ENCODE measurements at regions not wholly inside any gene's neighbourhood (a gene's known extent, or its start where the extent isn't known, plus 50 kb on each side); places are given as distances from the start of the nearest gene placed in this dataset.

DNA sequence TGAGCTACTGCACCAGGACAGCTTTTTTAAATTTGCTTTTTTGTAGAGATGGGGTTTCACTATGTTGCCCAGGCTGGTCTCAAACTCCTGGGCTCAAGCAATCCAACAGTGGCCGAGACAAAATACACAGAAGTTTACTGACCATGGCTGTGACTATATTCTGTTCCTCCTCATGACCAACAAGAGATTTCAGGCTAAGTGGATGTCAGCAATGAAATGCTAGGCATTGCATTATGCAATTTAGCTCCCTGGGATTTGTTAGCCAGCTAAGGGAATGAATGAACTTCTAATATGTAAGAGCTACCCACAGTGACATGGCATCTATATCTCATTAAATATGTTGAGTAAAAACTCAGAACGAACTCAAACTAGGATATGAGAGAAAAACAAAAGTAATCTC lies 81.9 kb upstream of the MBOAT2 start:
- DNase-seq, result no peak
- intact Hi-C loops (cut with micrococcal nuclease), result no loop called here
- no peaks in the 10 kb centered on the region for H3K27me3 Mint-ChIP-seq
- no peaks in the 10 kb centered on the region for H3K36me3 Mint-ChIP-seq
- peaks cover 9% of the 10 kb centered on the region for H3K9me3 Mint-ChIP-seq
- ChIA-PET POLR2A (no interaction called here), CTCF (no interaction called here)
- no peak overlapping the region for H3K4me3 Mint-ChIP-seq
- no peaks in the 10 kb centered on the region for H3K4me1 Mint-ChIP-seq (ENCODE audit: low read depth)
- no peak overlapping the region for H3K27ac Mint-ChIP-seq

DNA sequence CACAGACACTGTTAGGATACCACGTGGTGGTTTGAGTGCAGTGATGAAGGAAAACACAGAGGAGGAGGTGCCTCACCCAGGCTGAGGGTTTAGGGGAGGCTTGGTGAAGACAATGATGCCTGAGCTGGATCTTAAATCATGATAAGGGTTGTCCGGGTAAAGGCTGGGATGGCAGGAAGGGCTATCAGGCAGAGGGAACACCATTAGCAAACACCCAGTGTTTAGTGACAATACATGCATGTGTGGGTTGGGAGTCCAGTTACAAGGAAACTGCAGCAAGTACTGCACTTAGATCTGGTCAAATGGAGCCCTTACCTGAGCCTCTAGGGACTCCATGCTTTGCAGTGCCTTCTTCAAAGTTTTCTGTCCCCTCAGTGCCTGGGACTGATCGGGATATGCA lies 79.8 kb upstream of the MBOAT2 start:
- POLR2A ChIA-PET, result no interaction called here
- H3K36me3 Mint-ChIP-seq, result no peaks in the 10 kb centered on the region
- H3K4me1 Mint-ChIP-seq (ENCODE audit: low read depth), result no peaks in the 10 kb centered on the region
- peaks cover 2% of the 10 kb centered on the region for H3K27me3 Mint-ChIP-seq
- CTCF ChIA-PET, result no interaction called here
- no peak overlapping the region for H3K4me3 Mint-ChIP-seq
- peaks cover 9% of the 10 kb centered on the region for H3K9me3 Mint-ChIP-seq
- DNase-seq, result no peak
- intact Hi-C loops (cut with micrococcal nuclease), result no loop called here
- no peak overlapping the region for H3K27ac Mint-ChIP-seq

DNA sequence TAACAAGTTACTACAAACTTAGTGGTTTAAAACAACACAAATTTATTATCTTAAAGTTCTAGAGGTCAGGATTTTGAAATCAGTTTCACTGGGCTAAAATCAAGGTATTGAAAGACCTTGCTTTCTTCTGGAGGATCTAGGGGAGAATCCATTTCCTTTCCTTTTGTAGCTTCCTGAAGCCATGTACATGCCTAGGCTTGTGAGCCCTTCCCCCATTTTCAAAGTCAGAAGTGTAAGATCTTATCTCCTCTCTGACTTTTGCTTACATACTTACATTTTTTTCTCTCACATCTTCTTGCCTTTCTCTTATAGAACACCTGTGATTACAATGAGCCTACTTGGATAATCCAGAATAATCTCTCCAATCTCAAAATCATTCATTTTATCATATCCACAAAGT lies 78.7 kb upstream of the MBOAT2 start:
- POLR2A ChIA-PET, result no interaction called here
- intact Hi-C loops (cut with micrococcal nuclease), result no loop called here
- DNase-seq, result no peak
- CTCF ChIA-PET, result interaction anchor here (0.9 kb wide), 1 partner anchor 11 kb away, joined by 3 read pairs; no protein-coding TSS in a partner anchor
- H3K9me3 Mint-ChIP-seq, result peaks cover 9% of the 10 kb centered on the region
- H3K4me1 Mint-ChIP-seq (ENCODE audit: low read depth), result no peaks in the 10 kb centered on the region
- H3K27ac Mint-ChIP-seq, result no peak overlapping the region
- no peak overlapping the region for H3K4me3 Mint-ChIP-seq
- peaks cover 5% of the 10 kb centered on the region for H3K27me3 Mint-ChIP-seq
- no peaks in the 10 kb centered on the region for H3K36me3 Mint-ChIP-seq

DNA sequence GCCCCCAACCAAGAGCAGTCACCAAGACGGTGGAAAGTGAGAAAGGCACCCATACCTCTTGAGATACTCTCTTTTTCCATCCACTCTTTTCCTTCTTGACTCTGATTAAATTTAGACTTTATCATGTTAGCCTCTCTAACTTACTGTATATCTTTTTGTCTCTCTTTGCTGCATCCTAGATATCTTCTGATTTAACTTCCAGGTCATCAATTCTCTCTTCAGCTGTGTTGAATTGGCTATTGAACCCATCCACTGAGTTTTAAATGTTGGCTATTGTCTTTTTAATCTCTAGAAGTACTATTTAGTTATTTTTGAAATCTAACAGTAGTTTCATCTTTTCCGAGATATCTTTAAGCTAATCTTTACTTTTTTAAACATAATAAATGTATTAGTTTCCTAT lies 78.3 kb upstream of the MBOAT2 start:
- ChIA-PET POLR2A (no interaction called here), CTCF (interaction anchor here (0.6 to 0.9 kb wide), 2 partner anchors 11 to 338 kb away, joined by 3 read pairs; no protein-coding TSS in a partner anchor)
- no peaks in the 10 kb centered on the region for H3K4me1 Mint-ChIP-seq (ENCODE audit: low read depth)
- DNase-seq, result no peak
- H3K27ac Mint-ChIP-seq, result no peak overlapping the region
- H3K27me3 Mint-ChIP-seq, result peaks cover 5% of the 10 kb centered on the region
- no peaks in the 10 kb centered on the region for H3K36me3 Mint-ChIP-seq
- intact Hi-C loops (cut with micrococcal nuclease), result no loop called here
- no peak overlapping the region for H3K4me3 Mint-ChIP-seq
- peaks cover 9% of the 10 kb centered on the region for H3K9me3 Mint-ChIP-seq

DNA sequence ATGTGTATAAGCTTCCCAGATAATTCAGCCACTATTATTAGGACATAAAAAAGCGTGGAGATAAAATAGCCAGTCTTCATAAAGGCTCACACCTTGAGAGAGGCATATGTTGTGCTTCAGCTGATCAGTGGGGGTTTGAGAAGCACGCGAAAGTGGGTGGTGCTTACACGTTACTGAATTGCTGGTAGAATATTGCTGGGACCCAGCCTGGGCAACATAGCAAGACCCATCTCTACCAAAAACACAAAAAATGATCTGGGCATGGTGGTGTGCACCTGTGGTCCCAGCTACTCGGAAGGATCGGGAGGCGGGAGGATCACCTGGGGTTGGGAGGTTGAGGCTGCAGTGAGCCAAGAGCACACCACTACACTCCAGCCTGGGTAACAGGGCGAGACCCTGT lies 74.9 kb upstream of the MBOAT2 start:
- DNase-seq, result no peak
- H3K27me3 Mint-ChIP-seq, result peaks cover 5% of the 10 kb centered on the region
- POLR2A ChIA-PET, result no interaction called here
- CTCF ChIA-PET, result no interaction called here
- H3K4me3 Mint-ChIP-seq, result no peak overlapping the region
- intact Hi-C loops (cut with micrococcal nuclease), result no loop called here
- H3K4me1 Mint-ChIP-seq (ENCODE audit: low read depth), result no peaks in the 10 kb centered on the region
- no peak overlapping the region for H3K27ac Mint-ChIP-seq
- H3K36me3 Mint-ChIP-seq, result no peaks in the 10 kb centered on the region
- peaks cover 9% of the 10 kb centered on the region for H3K9me3 Mint-ChIP-seq

DNA sequence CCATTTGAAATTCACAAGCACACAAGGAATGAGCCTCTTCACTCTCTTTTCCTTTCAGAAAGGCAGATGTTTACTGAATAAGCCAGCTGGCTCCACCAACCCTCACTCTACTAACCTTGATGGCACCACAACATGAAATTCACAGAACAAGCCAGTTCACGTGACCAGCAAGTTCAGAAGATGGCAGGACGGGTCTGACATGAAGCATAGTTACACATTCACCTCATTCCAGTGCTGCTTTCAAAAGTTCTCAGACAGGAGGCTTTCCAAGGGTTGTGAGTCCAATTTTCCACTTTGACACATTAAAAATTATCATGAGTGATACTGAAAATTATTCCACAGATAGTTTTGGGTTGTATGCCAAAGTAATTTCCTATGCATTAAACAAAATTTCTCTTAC lies 74.2 kb upstream of the MBOAT2 start:
- ChIA-PET POLR2A (no interaction called here), CTCF (no interaction called here)
- intact Hi-C loops (cut with micrococcal nuclease), result no loop called here
- no peak for DNase-seq
- peaks cover 9% of the 10 kb centered on the region for H3K9me3 Mint-ChIP-seq
- no peaks in the 10 kb centered on the region for H3K36me3 Mint-ChIP-seq
- H3K27ac Mint-ChIP-seq, result no peak overlapping the region
- no peak overlapping the region for H3K4me3 Mint-ChIP-seq
- H3K4me1 Mint-ChIP-seq (ENCODE audit: low read depth), result no peaks in the 10 kb centered on the region
- peaks cover 7% of the 10 kb centered on the region for H3K27me3 Mint-ChIP-seq

DNA sequence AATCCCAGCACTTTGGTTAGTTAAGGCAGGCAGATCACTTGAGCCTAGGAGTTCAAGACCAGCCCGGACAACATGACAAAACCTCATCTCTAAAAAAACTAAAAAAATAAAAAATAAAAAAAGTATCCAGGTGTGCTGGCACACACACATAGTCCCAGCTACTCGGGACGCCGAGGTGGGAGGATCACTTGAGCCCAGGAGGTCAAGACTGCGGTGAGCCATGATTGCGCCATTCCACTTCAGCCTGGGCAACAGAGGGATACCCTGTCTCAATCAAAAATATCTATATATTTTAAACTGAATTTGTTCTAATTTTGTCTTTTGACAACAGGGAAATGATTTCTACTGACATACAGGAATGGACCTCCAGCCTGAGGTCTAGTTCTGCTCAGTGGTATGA lies 73.3 kb upstream of the MBOAT2 start:
- no peaks in the 10 kb centered on the region for H3K36me3 Mint-ChIP-seq
- no peaks in the 10 kb centered on the region for H3K4me1 Mint-ChIP-seq (ENCODE audit: low read depth)
- ChIA-PET POLR2A (no interaction called here), CTCF (no interaction called here)
- H3K4me3 Mint-ChIP-seq, result no peak overlapping the region
- DNase-seq, result no peak
- intact Hi-C loops (cut with micrococcal nuclease), result no loop called here
- no peak overlapping the region for H3K27ac Mint-ChIP-seq
- peaks cover 7% of the 10 kb centered on the region for H3K27me3 Mint-ChIP-seq
- peaks cover 5% of the 10 kb centered on the region for H3K9me3 Mint-ChIP-seq

DNA sequence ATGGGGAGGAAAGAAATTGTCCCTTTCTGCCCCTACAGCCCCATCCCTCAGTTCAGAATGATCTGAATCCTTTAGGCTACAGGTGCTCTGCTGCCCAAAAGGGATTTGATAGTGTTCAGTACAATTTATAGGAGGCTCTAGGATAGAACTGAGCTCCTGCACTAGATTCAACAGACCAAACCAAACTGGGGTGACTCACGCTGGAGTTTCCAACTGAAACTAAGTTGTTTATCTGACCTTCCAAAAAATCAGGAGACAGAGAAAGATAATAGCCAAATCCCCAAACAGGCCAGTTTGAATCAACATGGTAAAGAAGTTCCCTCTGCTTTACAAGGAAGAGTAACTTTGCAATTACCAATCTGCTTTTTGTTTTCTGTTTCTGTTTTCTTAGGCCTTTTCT lies 72.7 kb upstream of the MBOAT2 start:
- intact Hi-C loops (cut with micrococcal nuclease), result no loop called here
- Mint-ChIP-seq H3K4me1 (ENCODE audit: low read depth) (no peaks in the 10 kb centered on the region), H3K9me3 (no peaks in the 10 kb centered on the region), H3K27me3 (peaks cover 7% of the 10 kb centered on the region), H3K4me3 (no peak overlapping the region), H3K27ac (no peak overlapping the region), H3K36me3 (no peaks in the 10 kb centered on the region)
- DNase-seq, result no peak
- ChIA-PET CTCF (no interaction called here), POLR2A (no interaction called here)

DNA sequence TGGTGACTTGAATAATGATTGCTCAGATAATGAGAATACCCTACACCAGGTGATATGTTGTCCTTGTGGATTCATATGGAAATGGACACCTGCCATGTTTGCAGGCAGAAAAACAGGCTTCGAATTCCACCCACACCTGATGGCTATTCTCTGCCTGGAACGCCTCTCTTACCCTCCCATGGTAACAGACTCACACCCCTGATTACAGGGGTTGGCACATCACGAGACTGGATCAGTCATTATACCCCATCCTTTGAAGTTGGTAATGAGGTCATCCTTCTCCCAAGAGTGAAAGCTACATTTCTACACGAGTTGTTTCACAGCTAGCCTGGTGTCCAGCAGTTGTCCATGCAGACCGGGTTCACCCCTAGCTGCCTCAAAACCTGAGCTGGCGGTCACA lies 71.4 kb upstream of the MBOAT2 start:
- Mint-ChIP-seq H3K27me3 (peaks cover 12% of the 10 kb centered on the region), H3K4me1 (ENCODE audit: low read depth) (no peaks in the 10 kb centered on the region), H3K4me3 (no peak overlapping the region), H3K9me3 (no peaks in the 10 kb centered on the region), H3K36me3 (no peaks in the 10 kb centered on the region), H3K27ac (no peak overlapping the region)
- intact Hi-C loops (cut with micrococcal nuclease), result no loop called here
- DNase-seq, result no peak
- CTCF ChIA-PET, result no interaction called here
- POLR2A ChIA-PET, result no interaction called here

DNA sequence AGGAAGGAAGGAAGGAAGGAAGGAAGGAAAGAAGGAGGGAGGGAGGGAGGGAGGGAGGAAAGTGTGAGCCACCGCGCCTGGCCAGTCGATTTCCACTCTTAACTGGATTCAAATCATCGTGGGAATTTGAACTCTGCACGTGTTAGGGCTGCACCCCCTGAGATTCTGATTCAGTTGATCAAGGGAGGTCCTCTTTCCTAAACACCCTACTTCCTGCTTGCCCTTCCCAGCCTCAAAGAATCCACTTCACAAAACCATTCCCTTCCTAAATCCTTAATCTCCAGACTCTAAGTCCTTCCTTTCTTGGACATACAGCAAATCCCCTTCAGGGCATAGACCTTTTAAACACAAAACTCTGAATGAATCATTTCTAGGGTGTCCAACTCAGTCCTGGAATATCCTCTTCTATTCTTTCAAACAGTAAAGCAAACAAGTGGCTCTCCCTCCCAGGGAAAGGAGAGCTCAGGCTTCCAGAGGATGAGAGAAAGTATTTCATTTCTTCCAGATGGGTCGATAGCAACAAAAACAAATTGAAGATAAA lies 68.2 kb upstream of the MBOAT2 start:
- Mint-ChIP-seq H3K36me3 (no peaks in the 10 kb centered on the region), H3K27me3 (peaks cover 17% of the 10 kb centered on the region), H3K4me1 (ENCODE audit: low read depth) (no peaks in the 10 kb centered on the region), H3K9me3 (peaks cover 11% of the 10 kb centered on the region), H3K4me3 (no peak overlapping the region), H3K27ac (no peak overlapping the region)
- DNase-seq, result no peak
- CTCF ChIA-PET, result no interaction called here
- POLR2A ChIA-PET, result no interaction called here
- intact Hi-C loops (cut with micrococcal nuclease), result loop anchor here (1.0 kb wide), 1 partner anchor 13 kb away; no protein-coding TSS in a partner anchor

DNA sequence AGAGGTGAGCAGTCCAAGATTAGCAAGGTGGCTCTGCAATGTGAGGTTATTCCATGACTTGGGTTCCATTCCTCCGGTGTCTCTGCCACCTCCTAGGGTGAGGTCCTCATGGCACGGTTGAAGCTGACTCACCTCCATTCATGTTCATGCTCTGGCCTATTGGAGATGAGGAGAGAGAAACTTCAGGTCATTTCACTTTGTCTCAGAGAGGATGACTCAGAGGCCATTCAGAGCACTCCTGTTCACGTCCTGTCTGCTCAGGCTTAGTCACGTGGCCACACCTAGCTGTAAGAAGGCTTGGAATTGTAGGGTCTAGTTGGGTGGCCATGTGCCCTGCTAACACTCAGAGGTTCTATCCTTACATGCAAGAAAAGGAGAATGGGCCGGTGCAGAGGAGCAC lies 67.5 kb upstream of the MBOAT2 start:
- intact Hi-C loops (cut with micrococcal nuclease), result no loop called here
- Mint-ChIP-seq H3K27me3 (peaks cover 17% of the 10 kb centered on the region), H3K4me1 (ENCODE audit: low read depth) (no peaks in the 10 kb centered on the region), H3K27ac (no peak overlapping the region), H3K4me3 (no peak overlapping the region), H3K9me3 (peaks cover 17% of the 10 kb centered on the region), H3K36me3 (no peaks in the 10 kb centered on the region)
- POLR2A ChIA-PET, result no interaction called here
- peak; percentile 38 for DNase-seq
- CTCF ChIA-PET, result no interaction called here

DNA sequence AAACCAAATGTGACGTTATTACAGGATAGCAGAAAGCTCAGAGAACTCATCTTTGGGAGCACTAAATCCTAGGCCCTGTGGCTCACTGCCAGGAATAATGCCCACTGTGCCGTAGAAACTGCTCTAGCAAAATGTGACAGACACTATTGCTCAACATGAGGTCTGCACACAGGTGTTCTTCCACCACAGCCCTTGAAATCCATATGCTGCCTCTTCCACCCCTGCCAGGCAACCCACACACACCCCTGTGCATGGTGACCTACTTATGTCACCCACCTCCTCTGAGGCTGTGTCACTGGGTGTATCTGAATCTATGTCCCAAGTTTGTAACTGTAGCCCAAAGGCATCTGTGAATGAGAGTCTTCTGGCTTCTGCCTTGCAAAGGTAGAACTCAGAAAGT lies 66.1 kb upstream of the MBOAT2 start:
- POLR2A ChIA-PET, result interaction anchor here (0.6 kb wide), 1 partner anchor 213 kb away, joined by 3 read pairs; no protein-coding TSS in a partner anchor

DNA sequence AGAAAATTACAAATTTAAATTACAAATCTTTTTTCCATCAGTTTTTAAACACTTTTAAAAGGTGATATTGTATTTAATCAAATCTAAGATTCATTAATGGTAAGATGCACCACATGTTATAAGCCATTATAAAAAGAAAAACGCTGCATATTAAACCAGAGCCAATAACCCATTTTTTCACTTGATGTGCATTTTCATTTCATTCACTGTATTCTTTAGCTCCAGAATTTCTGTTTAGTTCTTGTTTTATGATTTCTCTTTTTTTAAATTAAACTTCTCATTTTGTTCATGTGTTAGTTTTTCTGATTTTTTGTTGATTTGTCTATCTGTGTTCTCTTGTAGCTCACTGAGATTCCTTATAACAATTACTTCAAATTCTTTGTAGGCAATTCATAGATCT lies 62.4 kb upstream of the MBOAT2 start:
- ChIA-PET CTCF (no interaction called here), POLR2A (no interaction called here)
- no peaks in the 10 kb centered on the region for H3K4me1 Mint-ChIP-seq (ENCODE audit: low read depth)
- DNase-seq, result no peak
- no peak overlapping the region for H3K27ac Mint-ChIP-seq
- no peak overlapping the region for H3K4me3 Mint-ChIP-seq
- intact Hi-C loops (cut with micrococcal nuclease), result no loop called here
- H3K9me3 Mint-ChIP-seq, result peaks cover 32% of the 10 kb centered on the region
- no peaks in the 10 kb centered on the region for H3K36me3 Mint-ChIP-seq
- H3K27me3 Mint-ChIP-seq, result peaks cover 21% of the 10 kb centered on the region

More for the DNA sequence above, 66.1 kb upstream of the MBOAT2 start:
- CTCF ChIA-PET, result no interaction called here
- intact Hi-C loops (cut with micrococcal nuclease), result no loop called here
- Mint-ChIP-seq H3K4me3 (no peak overlapping the region), H3K27me3 (peaks cover 19% of the 10 kb centered on the region), H3K27ac (no peak overlapping the region), H3K36me3 (no peaks in the 10 kb centered on the region), H3K4me1 (ENCODE audit: low read depth) (no peaks in the 10 kb centered on the region), H3K9me3 (peaks cover 28% of the 10 kb centered on the region)
- no peak for DNase-seq

Measured in activated CD4-positive, alpha-beta memory T cell treated with anti-CD3 and anti-CD28 coated beads for 36 hours (primary cell).